HL-60 (cell line): ENCODE measurements at regions not wholly inside any gene's neighbourhood (a gene's known extent, or its start where the extent isn't known, plus 50 kb on each side); places are given as distances from the start of the nearest gene placed in this dataset.

Experiments
- DNase-seq, 2 experiments: peaks; one replicate each; pipeline ENCODE4 v3.0.0-alpha.2; 2010 to 2020; ENCODE audit warnings: low read depth in 1 of 2, low spot score in 1 of 2
- H3K27ac ChIP-seq: fragments of 250-450 bp; sonication (Bioruptor Pico); replicated peaks from 2 replicates; pipeline ENCODE4 v1.5.1; 2020; ENCODE audit warnings: mild to moderate bottlenecking, moderate library complexity
- H3K27me3 ChIP-seq: fragments of 250-450 bp; sonication (Bioruptor Pico); 2 replicates; pipeline ENCODE4 v1.5.1; 2021; ENCODE audit warnings: mild to moderate bottlenecking, moderate library complexity; ENCODE audit not compliant: insufficient read depth, poor library complexity, severe bottlenecking
- H3K4me3 ChIP-seq: replicated peaks from 2 replicates; pipeline ENCODE4 v1.5.1; 2011; ENCODE audit warnings: mild to moderate bottlenecking, control low read depth, low read length; ENCODE audit not compliant: insufficient read depth
- CTCF ChIP-seq: IDR thresholded peaks from one replicate; pipeline ENCODE4 v1.5.1; 2011; ENCODE audit warnings: low read length, control low read depth, inconsistent platforms; ENCODE audit not compliant: insufficient read depth
- GABPA ChIP-seq: IDR thresholded peaks from 2 replicates; pipeline ENCODE4 v1.6.1; 2012; ENCODE audit warnings: low read depth
- POLR2AphosphoS5 ChIP-seq: IDR thresholded peaks from 2 replicates; pipeline ENCODE4 v1.6.1; 2012; ENCODE audit warnings: low read depth
- REST ChIP-seq: IDR thresholded peaks from 2 replicates; pipeline ENCODE4 v1.6.1; 2012; ENCODE audit warnings: low read depth; ENCODE audit not compliant: insufficient replicate concordance
- SPI1 ChIP-seq: IDR thresholded peaks from 2 replicates; pipeline ENCODE4 v1.6.1; 2012; ENCODE audit warnings: low read depth, mild to moderate bottlenecking, borderline replicate concordance

GRCh38 chr2:168315331-168316072 is 68.1 kb upstream of the STK39 start:
- no peak for TF ChIP-seq CTCF
- TF ChIP-seq SPI1: no peak
- TF ChIP-seq REST: no peak
- TF ChIP-seq GABPA: no peak
- TF ChIP-seq POLR2AphosphoS5: no peak
- DNase-seq: no peak
- Histone ChIP-seq H3K27me3 (no peaks in the 10 kb centered on the region), H3K4me3 (no peak overlapping the region), H3K27ac (no peak overlapping the region)

- H3K27me3 ChIP-seq: no peaks in the 10 kb centered on the region
- no peak overlapping the region for H3K4me3 ChIP-seq
- TF ChIP-seq POLR2AphosphoS5: no peak
- no peak for TF ChIP-seq CTCF
- TF ChIP-seq GABPA: no peak
- no peak for TF ChIP-seq SPI1
- no peak for TF ChIP-seq REST
- DNase-seq: no peak
- H3K27ac ChIP-seq: no peak overlapping the region
These were observed 68.7 kb upstream of the STK39 start for GRCh38 chr2:168316073-168316440.

GRCh38 chr2:168317282-168317681 is 69.9 kb upstream of the STK39 start:
- TF ChIP-seq SPI1 (no peak), REST (no peak), POLR2AphosphoS5 (no peak), CTCF (no peak), GABPA (no peak)
- Histone ChIP-seq H3K27me3 (no peaks in the 10 kb centered on the region), H3K4me3 (no peak overlapping the region), H3K27ac (no peak overlapping the region)
- DNase-seq: no peak
